ENCODE measurements at regions not wholly inside any gene's neighbourhood (a gene's known extent, or its start where the extent isn't known, plus 50 kb on each side); places are given as distances from the start of the nearest gene placed in this dataset.

DNA sequence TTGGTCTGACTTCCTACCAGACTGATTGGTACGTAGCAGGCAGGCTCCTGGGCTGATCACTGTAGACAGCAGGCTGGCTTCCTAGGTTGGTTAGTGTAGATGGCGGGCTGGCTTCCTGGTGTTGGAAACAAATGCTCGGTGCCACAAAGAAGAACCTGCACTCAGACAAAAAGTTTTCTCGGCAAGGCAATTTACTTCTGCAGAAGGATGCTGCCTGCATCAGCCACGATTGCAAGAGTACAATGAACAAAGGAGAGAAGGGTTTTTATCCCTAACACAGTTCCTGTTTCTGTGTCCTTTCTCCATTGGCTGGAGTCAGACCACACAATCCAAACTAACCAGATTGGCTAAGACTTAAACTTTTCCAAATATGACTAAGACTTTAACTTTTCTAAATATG lies 123.6 kb upstream of the PPP2R2D start:
- no peak for ATAC-seq
- Histone ChIP-seq H3K27ac (no peak overlapping the region), H3K4me1 (no peaks in the 10 kb centered on the region), H3K9me3 (peaks cover 30% of the 10 kb centered on the region), H3K4me2 (no peak overlapping the region), H3K4me3 (no peak overlapping the region)
- WGBS (ENCODE audit: missing lambda C conversion rate): 28% methylated on average over 5 of the region's 5 CpGs
- no peak for DNase-seq (ENCODE audit: low read depth in 1 of 2, low spot score in 1 of 2)
- TF ChIP-seq RNF2 (IDR thresholded peaks at IDR 0.05; ENCODE audit: borderline replicate concordance, low read depth) (no peak), GATA3 (IDR thresholded peaks at IDR 0.05; ENCODE audit: borderline replicate concordance) (no peak), ZC3H11A (IDR thresholded peaks at IDR 0.05) (no peak), RARB (CRISPR knock-in tag; IDR thresholded peaks at IDR 0.05) (no peak), CHD4 (IDR thresholded peaks at IDR 0.05; ENCODE audit: borderline replicate concordance) (no peak), ZFP36 (IDR thresholded peaks at IDR 0.05; ENCODE audit: borderline replicate concordance, partially characterized antibody) (no peak), HEYL (CRISPR knock-in tag; IDR thresholded peaks at IDR 0.05) (no peak), POLR2A (IDR thresholded peaks at IDR 0.05; ENCODE audit: low read length) (no peak)
- TF ChIP-seq, protein P1, sequence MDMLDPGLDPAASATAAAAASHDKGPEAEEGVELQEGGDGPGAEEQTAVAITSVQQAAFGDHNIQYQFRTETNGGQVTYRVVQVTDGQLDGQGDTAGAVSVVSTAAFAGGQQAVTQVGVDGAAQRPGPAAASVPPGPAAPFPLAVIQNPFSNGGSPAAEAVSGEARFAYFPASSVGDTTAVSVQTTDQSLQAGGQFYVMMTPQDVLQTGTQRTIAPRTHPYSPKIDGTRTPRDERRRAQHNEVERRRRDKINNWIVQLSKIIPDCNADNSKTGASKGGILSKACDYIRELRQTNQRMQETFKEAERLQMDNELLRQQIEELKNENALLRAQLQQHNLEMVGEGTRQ (IDR thresholded peaks at IDR 0.05): no peak
- TF ChIP-seq, protein P2, sequence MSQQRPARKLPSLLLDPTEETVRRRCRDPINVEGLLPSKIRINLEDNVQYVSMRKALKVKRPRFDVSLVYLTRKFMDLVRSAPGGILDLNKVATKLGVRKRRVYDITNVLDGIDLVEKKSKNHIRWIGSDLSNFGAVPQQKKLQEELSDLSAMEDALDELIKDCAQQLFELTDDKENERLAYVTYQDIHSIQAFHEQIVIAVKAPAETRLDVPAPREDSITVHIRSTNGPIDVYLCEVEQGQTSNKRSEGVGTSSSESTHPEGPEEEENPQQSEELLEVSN (IDR thresholded peaks at IDR 0.05; ENCODE audit: borderline replicate concordance, low read depth): no peak
- CTCF ChIA-PET: interaction anchor here (1.1 kb wide), 1 partner anchor 10 kb away, joined by 4 read pairs; no protein-coding TSS in a partner anchor
- POLR2A ChIA-PET: no interaction called here
- FAIRE-seq: no peak

DNA sequence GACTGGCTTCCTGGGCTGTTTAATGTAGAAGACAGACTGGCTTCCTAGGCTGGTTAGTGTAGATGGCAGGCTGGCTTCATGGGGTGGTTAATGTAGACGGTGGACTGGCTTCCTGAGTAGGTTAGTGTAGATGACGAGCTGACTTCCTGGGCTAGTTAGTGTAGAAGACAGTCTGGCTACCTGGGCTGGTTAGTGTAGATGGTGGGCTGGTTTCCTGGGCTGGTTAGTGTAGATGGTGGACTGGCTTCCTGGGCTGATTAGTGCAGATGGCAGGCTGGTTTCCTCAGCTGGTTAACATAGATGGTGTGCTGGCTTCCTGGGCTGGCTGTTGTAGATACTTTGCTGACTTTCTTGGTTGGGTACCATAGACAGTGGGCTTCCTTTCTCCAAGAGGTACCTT lies 122.9 kb upstream of the PPP2R2D start:
- ATAC-seq: no peak
- ChIA-PET CTCF (interaction anchor here (1.1 kb wide), 1 partner anchor 9 kb away, joined by 4 read pairs; no protein-coding TSS in a partner anchor), POLR2A (no interaction called here)
- H3K4me1 ChIP-seq: no peaks in the 10 kb centered on the region
- H3K4me2 ChIP-seq: no peak overlapping the region
- WGBS (ENCODE audit: missing lambda C conversion rate): 41% methylated on average over 2 of the region's 2 CpGs
- H3K9me3 ChIP-seq: peaks cover 30% of the 10 kb centered on the region
- no peak for DNase-seq (ENCODE audit: low read depth in 1 of 2, low spot score in 1 of 2)
- FAIRE-seq: no peak
- TF ChIP-seq, protein P3, sequence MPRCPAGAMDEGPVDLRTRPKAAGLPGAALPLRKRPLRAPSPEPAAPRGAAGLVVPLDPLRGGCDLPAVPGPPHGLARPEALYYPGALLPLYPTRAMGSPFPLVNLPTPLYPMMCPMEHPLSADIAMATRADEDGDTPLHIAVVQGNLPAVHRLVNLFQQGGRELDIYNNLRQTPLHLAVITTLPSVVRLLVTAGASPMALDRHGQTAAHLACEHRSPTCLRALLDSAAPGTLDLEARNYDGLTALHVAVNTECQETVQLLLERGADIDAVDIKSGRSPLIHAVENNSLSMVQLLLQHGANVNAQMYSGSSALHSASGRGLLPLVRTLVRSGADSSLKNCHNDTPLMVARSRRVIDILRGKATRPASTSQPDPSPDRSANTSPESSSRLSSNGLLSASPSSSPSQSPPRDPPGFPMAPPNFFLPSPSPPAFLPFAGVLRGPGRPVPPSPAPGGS (IDR thresholded peaks at IDR 0.05): no peak
- no peak for TF ChIP-seq NFE2L2 (conservative IDR thresholded peaks at IDR 0.05; ENCODE audit: low read length)
- TF ChIP-seq BHLHE40 (IDR thresholded peaks at IDR 0.05; ENCODE audit: low read depth, low read length): no peak
- no peak for TF ChIP-seq NPAS2 (CRISPR knock-in tag; IDR thresholded peaks at IDR 0.05; ENCODE audit: borderline replicate concordance)
- H3K27ac ChIP-seq: no peak overlapping the region
- no peak overlapping the region for H3K4me3 ChIP-seq

GRCh38 chr10:131778385-131778784 lies 122.4 kb upstream of the PPP2R2D start:
- no peak overlapping the region for H3K4me3 ChIP-seq
- WGBS (ENCODE audit: missing lambda C conversion rate): 26% methylated on average over 9 of the region's 9 CpGs
- H3K4me1 ChIP-seq: no peaks in the 10 kb centered on the region
- ChIA-PET POLR2A (no interaction called here), CTCF (interaction anchor here (1.1 kb wide), 1 partner anchor 8 kb away, joined by 4 read pairs; no protein-coding TSS in a partner anchor)
- peaks cover 30% of the 10 kb centered on the region for H3K9me3 ChIP-seq
- DNase-seq (ENCODE audit: low read depth in 1 of 2, low spot score in 1 of 2) (no peak), ATAC-seq (no peak), FAIRE-seq (no peak)
- TF ChIP-seq BHLHE40 (IDR thresholded peaks at IDR 0.05; ENCODE audit: low read depth, low read length) (no peak), ESRRA (IDR thresholded peaks at IDR 0.05; ENCODE audit: borderline replicate concordance, low read length) (no peak), TP53 (CRISPR knock-in tag; IDR thresholded peaks at IDR 0.05) (no peak), RARB (CRISPR knock-in tag; IDR thresholded peaks at IDR 0.05) (no peak), MAZ (IDR thresholded peaks at IDR 0.05; ENCODE audit: borderline replicate concordance, low read depth, low read length) (no peak), HDAC2 (IDR thresholded peaks at IDR 0.05) (no peak), SMC3 (IDR thresholded peaks at IDR 0.05) (no peak), PBX3 (IDR thresholded peaks at IDR 0.05) (no peak), NR3C1 (IDR thresholded peaks at IDR 0.05) (no peak), RNF2 (IDR thresholded peaks at IDR 0.05; ENCODE audit: borderline replicate concordance, low read depth) (no peak), EHMT2 (IDR thresholded peaks at IDR 0.05; ENCODE audit: low read depth) (no peak), CEBPB (IDR thresholded peaks at IDR 0.05) (no peak), CHD2 (IDR thresholded peaks at IDR 0.05; ENCODE audit: low read length, partially characterized antibody) (no peak), EHF (CRISPR knock-in tag; IDR thresholded peaks at IDR 0.05) (no peak), FOSB (CRISPR knock-in tag; IDR thresholded peaks at IDR 0.05) (no peak), MAFK (IDR thresholded peaks at IDR 0.05; ENCODE audit: partially characterized antibody) (no peak), EP300 (IDR thresholded peaks at IDR 0.05) (no peak)
- TF ChIP-seq, protein P1 (IDR thresholded peaks at IDR 0.05): no peak
- no peak overlapping the region for H3K4me2 ChIP-seq
- no peak overlapping the region for H3K27ac ChIP-seq
